ENCODE measurements at regions not wholly inside any gene's neighbourhood (a gene's known extent, or its start where the extent isn't known, plus 50 kb on each side); places are given as distances from the start of the nearest gene placed in this dataset.

DNA sequence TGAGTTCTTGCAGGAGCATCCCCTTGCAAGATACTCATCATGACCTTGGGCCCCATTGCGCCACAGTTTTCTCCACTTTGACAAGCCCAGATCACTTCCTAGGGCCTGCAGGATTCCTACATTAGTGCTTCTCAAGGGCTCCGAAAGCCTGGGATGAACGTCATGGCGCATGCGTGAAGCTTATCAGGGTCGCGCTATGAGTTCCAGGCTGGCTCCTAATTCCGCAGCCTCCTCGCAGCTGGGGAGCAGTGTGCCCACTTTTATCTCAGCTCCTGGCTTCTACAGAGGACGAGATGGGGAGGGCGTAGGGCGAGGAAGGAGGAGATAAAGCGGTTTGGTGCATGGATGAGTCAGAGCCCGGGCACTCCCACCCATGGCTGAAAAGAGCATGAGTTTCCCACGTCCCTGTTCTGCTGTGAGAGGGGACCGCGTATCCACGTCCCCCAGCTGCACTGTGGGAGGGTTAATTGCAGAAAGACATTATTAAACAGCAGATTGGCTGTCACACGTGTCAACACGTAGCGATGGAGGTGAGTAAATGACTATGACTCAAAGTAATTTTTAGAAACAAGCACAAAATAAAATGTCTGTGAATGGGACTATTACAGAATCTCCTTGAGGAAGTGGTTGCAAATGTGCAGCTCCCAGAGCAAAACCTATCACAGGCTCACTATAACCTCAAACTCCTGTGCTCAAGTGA lies 72.9 kb upstream of the DSP start:
- no peaks in the 10 kb centered on the region for H3K9me3 Mint-ChIP-seq
- peaks cover 0 to 6% of the 10 kb centered on the region in 2 donors for H3K4me1 Mint-ChIP-seq
- H3K27ac Mint-ChIP-seq: no peak overlapping the region
- peak overlapping the region in 1 of 5 donors; percentile 48 for H3K4me3 Mint-ChIP-seq
- H3K27me3 Mint-ChIP-seq (ENCODE audit: low read depth in 3 of 3): peaks cover 2 to 7% (median 2%) of the 10 kb centered on the region in 3 donors
- DNase-seq: no peak
- H3K36me3 Mint-ChIP-seq: no peaks in the 10 kb centered on the region

DNA sequence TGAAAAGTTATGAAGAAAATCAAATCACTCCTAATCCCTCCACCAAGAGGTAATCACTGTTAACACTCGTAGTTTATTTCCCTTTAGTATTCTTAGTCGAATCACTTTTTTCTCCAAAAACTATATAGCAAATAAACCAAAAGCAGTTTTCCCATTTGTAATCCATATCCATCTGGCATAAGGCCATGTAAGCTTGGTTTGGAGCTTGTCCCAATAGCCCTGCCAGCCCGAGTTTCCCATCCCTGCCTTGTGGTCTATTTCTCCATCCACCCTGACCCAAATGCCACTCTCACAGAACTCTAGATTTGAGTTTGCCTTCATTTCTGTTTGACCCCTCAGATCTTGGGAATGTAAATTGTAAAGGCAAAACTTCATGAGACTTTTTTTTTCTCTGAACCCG lies 71.8 kb upstream of the DSP start:
- no peak for DNase-seq
- H3K36me3 Mint-ChIP-seq: no peaks in the 10 kb centered on the region
- H3K4me3 Mint-ChIP-seq: no peak overlapping the region
- H3K27me3 Mint-ChIP-seq (ENCODE audit: low read depth in 3 of 3): peaks cover 2 to 7% (median 4%) of the 10 kb centered on the region in 3 donors
- H3K9me3 Mint-ChIP-seq: no peaks in the 10 kb centered on the region
- H3K4me1 Mint-ChIP-seq: peaks cover 0 to 6% of the 10 kb centered on the region in 2 donors
- no peak overlapping the region for H3K27ac Mint-ChIP-seq

GRCh38 chr6:7471171-7471570 lies 70.3 kb upstream of the DSP start:
- Mint-ChIP-seq H3K36me3 (no peaks in the 10 kb centered on the region), H3K4me3 (no peak overlapping the region), H3K27me3 (ENCODE audit: low read depth in 3 of 3) (peaks cover 2 to 7% (median 4%) of the 10 kb centered on the region in 3 donors), H3K27ac (no peak overlapping the region), H3K9me3 (no peaks in the 10 kb centered on the region), H3K4me1 (peaks cover 0 to 6% of the 10 kb centered on the region in 2 donors)
- no peak for DNase-seq

DNA sequence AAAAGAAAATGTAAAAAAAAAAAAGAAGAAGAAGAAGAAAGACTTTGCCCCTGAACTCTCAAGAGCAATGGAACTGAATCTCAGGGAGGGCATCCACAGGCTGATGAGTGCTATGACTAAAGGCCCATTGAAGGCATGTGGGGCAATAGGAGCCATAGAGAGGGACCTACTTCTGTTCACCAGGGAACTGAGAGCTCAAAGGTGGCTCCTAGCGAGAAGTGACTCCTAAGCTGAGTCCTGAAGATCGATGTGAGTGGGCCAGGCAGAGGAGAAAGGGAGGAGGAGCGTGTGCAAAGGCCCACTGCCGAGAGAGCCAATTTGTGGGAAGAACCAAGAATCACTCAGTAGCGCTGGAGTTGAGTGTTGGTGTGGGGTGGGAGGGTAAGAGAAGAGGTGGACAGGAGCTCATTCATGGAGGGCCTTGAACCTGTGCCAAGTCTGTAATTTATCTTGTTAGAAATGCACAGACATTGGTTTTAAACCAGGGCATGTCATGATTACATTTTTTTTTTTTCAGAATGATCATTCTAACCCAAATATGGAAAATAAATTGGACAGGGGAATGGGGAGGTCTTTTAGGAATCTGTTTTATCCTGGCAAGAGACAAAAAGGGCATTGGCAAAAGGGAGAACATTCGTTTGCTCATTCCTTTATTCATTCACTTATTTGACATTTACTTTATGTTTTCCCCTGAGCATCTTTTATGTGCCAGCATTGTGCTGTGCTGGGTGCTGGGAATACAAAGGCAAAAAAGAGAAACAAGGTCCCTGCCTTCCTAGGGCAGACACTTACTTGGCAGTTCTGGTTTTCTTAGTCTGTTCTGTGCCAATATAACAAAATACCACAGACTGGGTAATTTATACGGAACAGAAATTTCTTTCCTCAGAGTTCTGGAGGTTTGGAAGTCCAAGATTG lies 67.4 kb upstream of the DSP start:
- DNase-seq: no peak
- no peaks in the 10 kb centered on the region for H3K36me3 Mint-ChIP-seq
- peaks cover 0 to 6% of the 10 kb centered on the region in 2 donors for H3K4me1 Mint-ChIP-seq
- H3K27ac Mint-ChIP-seq: no peak overlapping the region
- no peak overlapping the region for H3K4me3 Mint-ChIP-seq
- peaks cover 0 to 4% (median 2%) of the 10 kb centered on the region in 3 donors for H3K27me3 Mint-ChIP-seq (ENCODE audit: low read depth in 3 of 3)
- no peaks in the 10 kb centered on the region for H3K9me3 Mint-ChIP-seq

- H3K27me3 Mint-ChIP-seq (ENCODE audit: low read depth in 3 of 3): peaks cover 0 to 4% (median 1%) of the 10 kb centered on the region in 3 donors
- H3K4me3 Mint-ChIP-seq: no peak overlapping the region
- H3K9me3 Mint-ChIP-seq: no peaks in the 10 kb centered on the region
- H3K36me3 Mint-ChIP-seq: no peaks in the 10 kb centered on the region
- peaks cover 0 to 6% of the 10 kb centered on the region in 2 donors for H3K4me1 Mint-ChIP-seq
- DNase-seq: no peak
- no peak overlapping the region for H3K27ac Mint-ChIP-seq
Observed at GRCh38 chr6:7475081-7475480, 66.4 kb upstream of the DSP start.

DNA sequence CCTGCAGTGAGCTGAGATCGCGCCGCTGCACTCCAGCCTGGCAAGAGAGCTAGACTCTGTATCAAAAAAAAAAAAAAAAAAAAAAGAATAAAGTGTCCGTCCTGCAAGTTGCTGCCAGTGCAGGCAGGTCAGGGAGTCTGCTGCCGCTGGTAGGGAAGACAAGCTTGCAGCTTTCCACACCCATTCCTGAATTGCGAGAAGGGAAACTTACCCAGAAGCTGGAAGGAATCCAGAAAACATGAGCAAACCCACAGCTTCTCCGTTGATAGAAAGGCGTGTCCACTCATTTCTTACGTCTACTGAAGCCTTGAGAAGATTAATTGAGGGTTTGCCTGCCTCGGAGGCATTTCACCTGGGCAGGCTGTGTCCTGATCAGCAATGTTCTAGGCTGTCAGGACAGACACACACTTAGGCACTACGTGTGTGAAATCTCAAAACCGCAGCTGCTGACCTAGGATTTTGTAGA lies 61.6 kb upstream of the DSP start:
- peaks cover 1 to 5% (median 4%) of the 10 kb centered on the region in 3 donors for H3K27me3 Mint-ChIP-seq (ENCODE audit: low read depth in 3 of 3)
- H3K9me3 Mint-ChIP-seq: peaks cover 0 to 2% (median 0%) of the 10 kb centered on the region in 6 donors
- no peak for DNase-seq
- H3K4me1 Mint-ChIP-seq: no peaks in the 10 kb centered on the region
- H3K27ac Mint-ChIP-seq: no peak overlapping the region
- H3K4me3 Mint-ChIP-seq: no peak overlapping the region
- H3K36me3 Mint-ChIP-seq: no peaks in the 10 kb centered on the region

GRCh38 chr6:7484666-7485065 lies 56.8 kb upstream of the DSP start:
- H3K36me3 Mint-ChIP-seq: no peaks in the 10 kb centered on the region
- H3K4me3 Mint-ChIP-seq: no peak overlapping the region
- H3K4me1 Mint-ChIP-seq: no peaks in the 10 kb centered on the region
- no peak for DNase-seq
- no peak overlapping the region for H3K27ac Mint-ChIP-seq
- H3K27me3 Mint-ChIP-seq (ENCODE audit: low read depth in 3 of 3): peaks cover 5 to 9% (median 6%) of the 10 kb centered on the region in 3 donors
- peaks cover 0 to 2% (median 0%) of the 10 kb centered on the region in 6 donors for H3K9me3 Mint-ChIP-seq

DNA sequence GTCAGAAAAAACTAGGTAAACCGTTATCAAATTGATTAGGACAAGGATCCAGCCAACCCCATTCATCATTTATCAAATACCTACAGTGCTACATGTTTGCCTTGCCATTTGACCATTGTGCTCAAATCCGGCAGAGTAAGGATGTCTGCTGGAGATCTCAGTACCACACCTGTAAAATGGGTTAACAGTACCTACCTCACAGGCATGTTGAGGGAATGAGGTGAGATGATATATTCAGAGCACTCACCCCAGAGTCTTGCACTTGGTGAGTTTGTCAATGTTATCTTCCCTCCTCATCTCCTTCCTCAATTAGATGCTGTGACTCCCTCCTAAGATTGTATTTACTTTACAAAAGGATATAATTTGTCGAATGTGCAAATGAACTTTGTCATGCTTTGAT lies 54.5 kb upstream of the DSP start:
- no peaks in the 10 kb centered on the region for H3K9me3 Mint-ChIP-seq
- H3K27ac Mint-ChIP-seq: no peak overlapping the region
- no peaks in the 10 kb centered on the region for H3K36me3 Mint-ChIP-seq
- H3K4me1 Mint-ChIP-seq: no peaks in the 10 kb centered on the region
- H3K27me3 Mint-ChIP-seq (ENCODE audit: low read depth in 3 of 3): peaks cover 2 to 10% (median 5%) of the 10 kb centered on the region in 3 donors
- DNase-seq: no peak
- H3K4me3 Mint-ChIP-seq: no peak overlapping the region

- Mint-ChIP-seq H3K4me3 (no peak overlapping the region), H3K4me1 (no peaks in the 10 kb centered on the region), H3K36me3 (no peaks in the 10 kb centered on the region), H3K27ac (no peak overlapping the region), H3K27me3 (ENCODE audit: low read depth in 3 of 3) (peaks cover 2 to 11% (median 7%) of the 10 kb centered on the region in 3 donors), H3K9me3 (no peaks in the 10 kb centered on the region)
- no peak for DNase-seq
Observed at GRCh38 chr6:7488494-7488893, 53.0 kb upstream of the DSP start.

- Mint-ChIP-seq H3K4me1 (no peaks in the 10 kb centered on the region), H3K4me3 (no peak overlapping the region), H3K36me3 (no peaks in the 10 kb centered on the region), H3K9me3 (no peaks in the 10 kb centered on the region), H3K27me3 (ENCODE audit: low read depth in 3 of 3) (peaks cover 2 to 11% (median 6%) of the 10 kb centered on the region in 3 donors), H3K27ac (no peak overlapping the region)
- no peak for DNase-seq
Observed at GRCh38 chr6:7489376-7489775, 52.1 kb upstream of the DSP start.

All from immature natural killer cell (primary cell).